SK-N-MC (cell line): ENCODE measurements at regions not wholly inside any gene's neighbourhood (a gene's known extent, or its start where the extent isn't known, plus 50 kb on each side); places are given as distances from the start of the nearest gene placed in this dataset.

Experiments used
- DNase-seq: peaks from one replicate; pipeline ENCODE4 v3.0.0-alpha.2; 2011; ENCODE audit warnings: low read depth, low spot score
- H3K27ac ChIP-seq: fragments of 200-600 bp; sonication (generic); 2 replicates; pipeline ENCODE4 v1.5.1; 2016; ENCODE audit warnings: mixed run types
- H3K36me3 ChIP-seq: fragments of 200-600 bp; sonication (generic); 2 replicates; pipeline ENCODE4 v1.6.1; 2017; ENCODE audit warnings: antibody characterized with exemption, low read length, mixed read lengths; ENCODE audit not compliant: insufficient read depth
- H3K4me3 ChIP-seq: fragments of 200-600 bp; sonication (generic); 2 replicates; pipeline ENCODE4 v1.5.1; 2016
- H3K9ac ChIP-seq: fragments of 200-600 bp; sonication (generic); 2 replicates; pipeline ENCODE4 v1.8.0; 2017; ENCODE audit warnings: mixed run types, mixed read lengths; ENCODE audit not compliant: insufficient read length
- H3K9me3 ChIP-seq: fragments of 200-600 bp; sonication (generic); 2 replicates; pipeline ENCODE4 v1.6.1; 2017; ENCODE audit warnings: low read depth, mild to moderate bottlenecking, antibody characterized with exemption, low read length, moderate library complexity, mixed read lengths
- EZH2 ChIP-seq: fragments of 200-600 bp; sonication (generic); IDR thresholded peaks from one replicate; pipeline ENCODE4 v1.6.1; 2017; ENCODE audit warnings: antibody characterized with exemption
- FOXP2 ChIP-seq: optimal IDR thresholded peaks from 2 replicates; pipeline ENCODE3; 2011; ENCODE audit warnings: mild to moderate bottlenecking, moderate library complexity; ENCODE audit not compliant: insufficient read depth; ENCODE audit errors: extremely low read length, control extremely low read depth
- POLR2AphosphoS5 ChIP-seq: IDR thresholded peaks from 2 replicates; pipeline ENCODE4 v1.6.1; 2012; ENCODE audit warnings: mild to moderate bottlenecking, low read depth, low read length, borderline replicate concordance

DNA sequence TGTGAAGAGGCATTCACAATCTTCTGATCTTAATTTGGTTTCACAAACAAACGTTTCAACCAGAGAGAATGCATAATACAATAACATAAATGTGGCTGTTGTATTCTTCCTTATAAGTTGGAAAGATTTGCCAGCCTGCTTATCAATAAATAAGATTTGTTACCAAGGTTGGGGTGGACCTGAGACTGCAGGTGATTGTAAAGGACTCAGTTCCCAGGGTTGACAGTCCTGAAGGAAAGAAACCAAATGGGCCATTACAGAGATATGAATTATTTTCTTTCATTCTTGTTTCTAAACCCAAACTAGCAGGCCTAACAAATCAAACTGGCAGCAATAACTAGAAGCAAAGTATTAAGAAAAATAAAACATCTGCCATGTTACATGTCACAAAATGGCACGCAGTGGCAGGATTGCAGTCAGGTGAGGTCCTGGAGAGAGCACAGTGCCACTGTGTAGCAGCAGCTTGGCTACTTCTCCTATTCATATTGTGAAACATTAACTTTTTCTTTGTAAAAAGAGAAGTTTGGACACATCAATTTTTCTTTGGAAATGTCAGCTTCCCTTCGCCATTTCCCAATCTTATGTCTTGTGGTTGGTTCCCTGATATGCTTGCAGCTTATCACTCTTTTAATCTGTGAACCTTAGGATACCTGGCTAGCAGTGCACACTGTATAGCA is 133.8 kb upstream of the EMCN start:
- Histone ChIP-seq H3K36me3 (no peaks in the 10 kb centered on the region), H3K9me3 (no peaks in the 10 kb centered on the region), H3K4me3 (no peak overlapping the region), H3K9ac (no peak overlapping the region), H3K27ac (no peak overlapping the region)
- no peak for DNase-seq
- TF ChIP-seq EZH2: no peak
- no peak for TF ChIP-seq FOXP2
- no peak for TF ChIP-seq POLR2AphosphoS5

GRCh38 chr4:100649417-100649816 is 131.6 kb upstream of the EMCN start:
- DNase-seq: peak; percentile 78
- H3K4me3 ChIP-seq: peak overlapping the region; percentile 3; the same call in 1 of the 2 replicates
- TF ChIP-seq POLR2AphosphoS5 (peak; percentile 59; the same call in 1 of the 2 replicates), EZH2 (no peak)
- no peaks in the 10 kb centered on the region for H3K36me3 ChIP-seq
- no peak overlapping the region for H3K9ac ChIP-seq
- H3K27ac ChIP-seq: 0 out of 2 replicates have a peak overlapping the region, but pooled peaks have one; percentile 17
- no peaks in the 10 kb centered on the region for H3K9me3 ChIP-seq

DNA sequence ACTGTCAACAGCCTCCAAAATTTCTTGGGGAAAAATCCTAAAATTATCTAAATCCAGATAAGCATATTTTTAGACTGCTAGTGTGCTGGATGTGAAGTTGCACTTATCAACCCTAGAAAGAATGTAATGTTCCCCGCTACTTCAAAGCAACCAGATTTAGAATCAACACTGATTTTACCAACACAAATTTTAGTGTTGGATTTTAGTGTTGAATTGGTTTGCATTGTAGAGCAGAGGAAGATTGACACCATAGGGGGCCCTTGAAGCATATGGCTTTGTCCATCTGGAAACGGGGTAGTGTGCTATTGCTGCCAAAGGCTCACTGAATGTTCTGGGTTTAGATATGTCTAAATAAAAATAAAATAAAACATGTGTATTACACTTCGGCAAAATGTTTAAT is 126.3 kb upstream of the EMCN start:
- no peaks in the 10 kb centered on the region for H3K36me3 ChIP-seq
- DNase-seq: no peak
- H3K9ac ChIP-seq: no peak overlapping the region
- no peak overlapping the region for H3K4me3 ChIP-seq
- TF ChIP-seq POLR2AphosphoS5 (no peak), FOXP2 (no peak), EZH2 (no peak)
- H3K27ac ChIP-seq: no peak overlapping the region
- no peaks in the 10 kb centered on the region for H3K9me3 ChIP-seq

DNA sequence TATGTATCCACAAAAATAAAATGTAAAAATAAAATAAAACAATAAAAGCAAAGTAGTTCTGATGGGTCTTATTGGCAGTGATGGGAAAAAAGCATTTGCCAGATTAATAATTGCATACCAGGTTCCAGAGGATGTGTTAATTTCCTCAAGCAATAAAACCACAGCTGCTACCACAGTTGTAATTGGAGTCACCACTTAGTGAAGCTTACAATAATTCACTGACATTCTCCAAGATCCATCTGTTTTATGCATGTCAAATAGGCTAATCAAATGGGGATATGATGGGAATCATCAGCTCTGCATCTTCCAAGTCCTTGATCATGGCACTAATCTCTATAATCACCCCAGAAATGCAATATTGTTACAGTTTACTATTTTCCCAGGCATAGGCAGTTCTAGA is 123.5 kb upstream of the EMCN start:
- no peaks in the 10 kb centered on the region for H3K9me3 ChIP-seq
- no peak overlapping the region for H3K27ac ChIP-seq
- no peak for DNase-seq
- H3K36me3 ChIP-seq: no peaks in the 10 kb centered on the region
- TF ChIP-seq POLR2AphosphoS5 (no peak), FOXP2 (no peak), EZH2 (no peak)
- H3K9ac ChIP-seq: no peak overlapping the region
- H3K4me3 ChIP-seq: no peak overlapping the region

- H3K36me3 ChIP-seq: no peaks in the 10 kb centered on the region
- no peak overlapping the region for H3K27ac ChIP-seq
- H3K4me3 ChIP-seq: no peak overlapping the region
- no peak overlapping the region for H3K9ac ChIP-seq
- no peaks in the 10 kb centered on the region for H3K9me3 ChIP-seq
- no peak for TF ChIP-seq FOXP2
- TF ChIP-seq POLR2AphosphoS5: no peak
- no peak for TF ChIP-seq EZH2
- no peak for DNase-seq
These were observed 118.1 kb upstream of the EMCN start for GRCh38 chr4:100635899-100636298.

GRCh38 chr4:100633269-100633668 is 115.4 kb upstream of the EMCN start:
- no peak for DNase-seq
- TF ChIP-seq POLR2AphosphoS5: no peak
- TF ChIP-seq FOXP2: no peak
- Histone ChIP-seq H3K4me3 (no peak overlapping the region), H3K36me3 (no peaks in the 10 kb centered on the region), H3K27ac (no peak overlapping the region), H3K9ac (no peak overlapping the region), H3K9me3 (no peaks in the 10 kb centered on the region)

DNA sequence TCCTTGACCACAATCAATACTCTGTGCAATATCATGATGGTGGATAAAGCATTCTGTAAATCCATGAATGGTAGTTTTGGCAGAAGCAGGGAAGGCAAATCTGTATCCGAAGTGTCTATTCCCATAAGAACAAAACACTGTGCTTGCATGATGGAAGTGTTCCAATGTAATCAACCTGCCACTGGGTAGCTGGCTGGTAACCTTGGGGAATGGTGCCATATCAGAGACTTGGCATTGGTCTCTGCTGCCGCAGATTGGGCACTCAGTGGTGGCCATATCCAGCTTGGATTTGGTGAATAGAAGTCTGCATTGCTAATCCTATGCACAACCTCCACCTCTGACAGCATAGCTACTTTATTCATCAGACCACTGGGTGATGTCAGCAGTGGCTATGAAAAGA is 114.3 kb upstream of the EMCN start:
- Histone ChIP-seq H3K9ac (no peak overlapping the region), H3K9me3 (no peaks in the 10 kb centered on the region), H3K4me3 (no peak overlapping the region), H3K27ac (no peak overlapping the region), H3K36me3 (no peaks in the 10 kb centered on the region)
- no peak for DNase-seq
- TF ChIP-seq POLR2AphosphoS5 (no peak), EZH2 (no peak), FOXP2 (no peak)

DNA sequence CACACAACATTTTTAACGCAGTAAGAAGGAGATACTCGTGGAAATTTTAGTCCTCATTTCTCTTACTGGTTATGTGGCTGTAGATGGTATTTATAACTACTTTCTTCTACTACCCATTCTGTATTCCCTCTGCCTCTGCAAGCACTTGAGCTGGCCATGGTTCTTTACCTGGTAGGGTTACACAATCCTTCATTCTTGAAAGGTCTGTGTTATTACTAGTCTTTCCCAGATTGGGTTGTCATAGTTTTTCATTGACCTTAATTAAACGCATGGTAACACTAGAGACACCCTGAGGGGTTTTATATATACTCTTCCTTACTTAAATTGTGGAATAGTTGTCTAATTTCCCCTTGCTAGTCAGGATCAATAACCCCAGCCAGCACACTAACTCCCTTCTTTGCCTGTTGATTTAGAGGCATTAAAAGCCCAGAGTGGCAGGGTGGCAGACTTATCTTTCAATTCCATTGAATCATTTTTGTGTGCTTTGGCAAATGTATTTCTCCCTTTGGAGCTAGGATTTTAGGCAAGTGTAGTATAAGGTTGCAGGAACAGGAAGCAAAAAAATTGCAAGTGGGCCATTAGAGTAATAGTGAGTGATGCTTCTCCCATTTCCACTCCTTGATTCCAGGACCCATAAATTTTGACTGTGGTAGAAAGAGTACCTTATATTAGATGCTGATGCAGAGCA is 113.6 kb upstream of the EMCN start:
- Histone ChIP-seq H3K27ac (no peak overlapping the region), H3K9ac (no peak overlapping the region)

More for the DNA sequence above, 113.6 kb upstream of the EMCN start:
- no peaks in the 10 kb centered on the region for H3K36me3 ChIP-seq
- no peak for DNase-seq
- TF ChIP-seq POLR2AphosphoS5 (no peak), FOXP2 (no peak), EZH2 (no peak)
- H3K4me3 ChIP-seq: no peak overlapping the region
- no peaks in the 10 kb centered on the region for H3K9me3 ChIP-seq
